Parathyroid adenoma (tissue), 2 donors: ENCODE measurements at regions not wholly inside any gene's neighbourhood (a gene's known extent, or its start where the extent isn't known, plus 50 kb on each side); places are given as distances from the start of the nearest gene placed in this dataset.

Experiments used
- H2AFZ ChIP-seq: fragments of 300-600 bp; sonication (generic); one replicate; pipeline ENCODE4 v1.7.0; 2017; ENCODE audit warnings: antibody characterized with exemption, mild to moderate bottlenecking
- H3K27ac ChIP-seq: fragments of 300-600 bp; sonication (generic); one replicate; pipeline ENCODE4 v1.7.0; 2017
- H3K27me3 ChIP-seq: fragments of 300-600 bp; sonication (generic); one replicate; pipeline ENCODE4 v1.7.0; 2017; ENCODE audit warnings: low read length; ENCODE audit not compliant: control insufficient read depth, insufficient read depth
- H3K36me3 ChIP-seq: fragments of 300-600 bp; sonication (generic); one replicate; pipeline ENCODE4 v1.7.0; 2017; ENCODE audit warnings: low read length; ENCODE audit not compliant: control insufficient read depth, insufficient read depth
- H3K4me1 ChIP-seq: fragments of 300-600 bp; sonication (generic); one replicate; pipeline ENCODE4 v1.7.0; 2017; ENCODE audit warnings: control low read depth
- H3K4me2 ChIP-seq: fragments of 300-600 bp; sonication (generic); one replicate; pipeline ENCODE4 v1.7.0; 2017; ENCODE audit warnings: low read length
- H3K4me3 ChIP-seq: fragments of 300-600 bp; sonication (generic); one replicate; pipeline ENCODE4 v1.7.0; 2017; ENCODE audit warnings: low read depth, low read length
- H3K79me2 ChIP-seq: fragments of 300-600 bp; sonication (generic); one replicate; pipeline ENCODE4 v1.7.0; 2017; ENCODE audit warnings: control low read depth
- H3K9ac ChIP-seq: fragments of 300-600 bp; sonication (generic); one replicate; pipeline ENCODE4 v1.7.0; 2017; ENCODE audit warnings: mild to moderate bottlenecking
- H3K9me3 ChIP-seq: fragments of 300-600 bp; sonication (generic); one replicate; pipeline ENCODE4 v1.7.0; 2017; ENCODE audit warnings: low read length; ENCODE audit not compliant: control insufficient read depth
- TF ChIP-seq, protein P1 (sequence below): fragments of 300-600 bp; sonication (generic); IDR thresholded peaks from one replicate; pipeline ENCODE4 v1.7.0; 2017; ENCODE audit warnings: antibody characterized with exemption, mild to moderate bottlenecking
- donor health status: primary hyperparathyroidism.

- Histone ChIP-seq H3K4me2 (no peak overlapping the region), H3K9me3 (no peaks in the 10 kb centered on the region), H3K4me3 (no peak overlapping the region), H3K36me3 (no peaks in the 10 kb centered on the region), H3K27ac (no peak overlapping the region), H3K79me2 (no peaks in the 10 kb centered on the region), H3K9ac (no peak overlapping the region), H3K27me3 (no peaks in the 10 kb centered on the region), H2AFZ (no peak overlapping the region), H3K4me1 (no peaks in the 10 kb centered on the region)
- TF ChIP-seq, protein P1, sequence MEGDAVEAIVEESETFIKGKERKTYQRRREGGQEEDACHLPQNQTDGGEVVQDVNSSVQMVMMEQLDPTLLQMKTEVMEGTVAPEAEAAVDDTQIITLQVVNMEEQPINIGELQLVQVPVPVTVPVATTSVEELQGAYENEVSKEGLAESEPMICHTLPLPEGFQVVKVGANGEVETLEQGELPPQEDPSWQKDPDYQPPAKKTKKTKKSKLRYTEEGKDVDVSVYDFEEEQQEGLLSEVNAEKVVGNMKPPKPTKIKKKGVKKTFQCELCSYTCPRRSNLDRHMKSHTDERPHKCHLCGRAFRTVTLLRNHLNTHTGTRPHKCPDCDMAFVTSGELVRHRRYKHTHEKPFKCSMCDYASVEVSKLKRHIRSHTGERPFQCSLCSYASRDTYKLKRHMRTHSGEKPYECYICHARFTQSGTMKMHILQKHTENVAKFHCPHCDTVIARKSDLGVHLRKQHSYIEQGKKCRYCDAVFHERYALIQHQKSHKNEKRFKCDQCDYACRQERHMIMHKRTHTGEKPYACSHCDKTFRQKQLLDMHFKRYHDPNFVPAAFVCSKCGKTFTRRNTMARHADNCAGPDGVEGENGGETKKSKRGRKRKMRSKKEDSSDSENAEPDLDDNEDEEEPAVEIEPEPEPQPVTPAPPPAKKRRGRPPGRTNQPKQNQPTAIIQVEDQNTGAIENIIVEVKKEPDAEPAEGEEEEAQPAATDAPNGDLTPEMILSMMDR = no peak
Measured at GRCh38 chr18:73943763-73944162, 203.9 kb downstream of the FBXO15 start.

GRCh38 chr18:73942956-73943355 lies 204.7 kb downstream of the FBXO15 start:
- Histone ChIP-seq H3K36me3 (no peaks in the 10 kb centered on the region), H3K4me1 (no peaks in the 10 kb centered on the region), H3K27me3 (no peaks in the 10 kb centered on the region), H3K9ac (no peak overlapping the region), H3K4me2 (no peak overlapping the region), H2AFZ (no peak overlapping the region), H3K79me2 (no peaks in the 10 kb centered on the region), H3K4me3 (no peak overlapping the region), H3K9me3 (no peaks in the 10 kb centered on the region), H3K27ac (no peak overlapping the region)
- TF ChIP-seq, protein P1 = no peak

- no peak overlapping the region for H3K27ac ChIP-seq
- H3K27me3 ChIP-seq = no peaks in the 10 kb centered on the region
- no peak overlapping the region for H3K4me3 ChIP-seq
- no peaks in the 10 kb centered on the region for H3K79me2 ChIP-seq
- TF ChIP-seq, protein P1 = no peak
- no peaks in the 10 kb centered on the region for H3K4me1 ChIP-seq
- no peak overlapping the region for H2AFZ ChIP-seq
- H3K4me2 ChIP-seq = no peak overlapping the region
- no peaks in the 10 kb centered on the region for H3K36me3 ChIP-seq
- no peaks in the 10 kb centered on the region for H3K9me3 ChIP-seq
- no peak overlapping the region for H3K9ac ChIP-seq
Measured at GRCh38 chr18:73942081-73942625, 205.5 kb downstream of the FBXO15 start.

GRCh38 chr18:73940721-73941120 lies 206.9 kb downstream of the FBXO15 start:
- Histone ChIP-seq H3K9ac (no peak overlapping the region), H3K27ac (no peak overlapping the region), H3K4me2 (no peak overlapping the region), H2AFZ (no peak overlapping the region), H3K4me1 (no peaks in the 10 kb centered on the region), H3K79me2 (no peaks in the 10 kb centered on the region), H3K27me3 (no peaks in the 10 kb centered on the region), H3K4me3 (no peak overlapping the region), H3K9me3 (no peaks in the 10 kb centered on the region), H3K36me3 (no peaks in the 10 kb centered on the region)
- TF ChIP-seq, protein P1 = no peak

GRCh38 chr18:73939391-73939790 lies 208.2 kb downstream of the FBXO15 start:
- Histone ChIP-seq H3K4me3 (no peak overlapping the region), H3K27ac (no peak overlapping the region), H3K36me3 (no peaks in the 10 kb centered on the region), H3K9ac (no peak overlapping the region), H3K9me3 (no peaks in the 10 kb centered on the region), H3K27me3 (no peaks in the 10 kb centered on the region), H3K4me2 (no peak overlapping the region), H3K79me2 (no peaks in the 10 kb centered on the region), H3K4me1 (no peaks in the 10 kb centered on the region), H2AFZ (no peak overlapping the region)
- TF ChIP-seq, protein P1 = no peak
